Fibroblast of pulmonary artery (primary cell): ENCODE measurements at regions not wholly inside any gene's neighbourhood (a gene's known extent, or its start where the extent isn't known, plus 50 kb on each side); places are given as distances from the start of the nearest gene placed in this dataset.
"Not testable (repeated sequence)": the region's sequence is repeated elsewhere in the genome, so short reads cannot be mapped to it uniquely, and the experiment has no call there.

ENCODE experiments used
- DNase-seq: peaks from one replicate; pipeline ENCODE4 v3.0.0-alpha.2; 2010; ENCODE audit warnings: low read depth
- H3K4me3 ChIP-seq: replicated peaks from 2 replicates; pipeline ENCODE4 v1.5.1; 2011; ENCODE audit warnings: low read depth, mild to moderate bottlenecking, control low read depth, low read length, moderate library complexity

- H3K4me3 ChIP-seq, DNase-seq: not testable (repeated sequence)
Observed at GRCh38 chr2:87654136-87654814, 93.6 kb upstream of the PLGLB2 start.

GRCh38 chr2:87657915-87658314 is 90.0 kb upstream of the PLGLB2 start:
- H3K4me3 ChIP-seq, DNase-seq: not testable (repeated sequence)

- not testable (repeated sequence) for H3K4me3 ChIP-seq, DNase-seq
Observed at GRCh38 chr2:87658357-87658756, 89.5 kb upstream of the PLGLB2 start.

GRCh38 chr2:87658976-87659375 is 88.9 kb upstream of the PLGLB2 start:
- not testable (repeated sequence) for DNase-seq

GRCh38 chr2:87660164-87660563 is 87.7 kb upstream of the PLGLB2 start:
- H3K4me3 ChIP-seq, DNase-seq: not testable (repeated sequence)

More at GRCh38 chr2:87658976-87659375, 88.9 kb upstream of the PLGLB2 start:
- H3K4me3 ChIP-seq = not testable (repeated sequence)

GRCh38 chr2:87662316-87663290 is 85.3 kb upstream of the PLGLB2 start:
- not testable (repeated sequence) for DNase-seq, H3K4me3 ChIP-seq

GRCh38 chr2:87663347-87663746 is 84.5 kb upstream of the PLGLB2 start:
- H3K4me3 ChIP-seq, DNase-seq: not testable (repeated sequence)

- not testable (repeated sequence) for DNase-seq, H3K4me3 ChIP-seq
Observed at GRCh38 chr2:87667027-87667426, 80.9 kb upstream of the PLGLB2 start.

- H3K4me3 ChIP-seq, DNase-seq: not testable (repeated sequence)
Observed at GRCh38 chr2:87668361-87668760, 79.5 kb upstream of the PLGLB2 start.

- not testable (repeated sequence) for DNase-seq, H3K4me3 ChIP-seq
Observed at GRCh38 chr2:87669633-87670231, 78.2 kb upstream of the PLGLB2 start.

- not testable (repeated sequence) for DNase-seq, H3K4me3 ChIP-seq
Observed at GRCh38 chr2:87672404-87672803, 75.5 kb upstream of the PLGLB2 start.

- not testable (repeated sequence) for H3K4me3 ChIP-seq, DNase-seq
Observed at GRCh38 chr2:87674729-87675128, 73.2 kb upstream of the PLGLB2 start.

GRCh38 chr2:87675487-87675886 is 72.4 kb upstream of the PLGLB2 start:
- not testable (repeated sequence) for H3K4me3 ChIP-seq, DNase-seq

- DNase-seq, H3K4me3 ChIP-seq: not testable (repeated sequence)
Observed at GRCh38 chr2:87677421-87677923, 70.4 kb upstream of the PLGLB2 start.

GRCh38 chr2:87678742-87679173 is 69.1 kb upstream of the PLGLB2 start:
- not testable (repeated sequence) for H3K4me3 ChIP-seq, DNase-seq

GRCh38 chr2:87679950-87680349 is 67.9 kb upstream of the PLGLB2 start:
- not testable (repeated sequence) for H3K4me3 ChIP-seq, DNase-seq

- DNase-seq = not testable (repeated sequence)
Observed at GRCh38 chr2:87680691-87681090, 67.2 kb upstream of the PLGLB2 start.

More at GRCh38 chr2:87680691-87681090, 67.2 kb upstream of the PLGLB2 start:
- H3K4me3 ChIP-seq = not testable (repeated sequence)
